Loucy (cell line): ENCODE measurements at regions not wholly inside any gene's neighbourhood (a gene's known extent, or its start where the extent isn't known, plus 50 kb on each side); places are given as distances from the start of the nearest gene placed in this dataset.

ENCODE experiments used
- H2AFZ ChIP-seq: fragments of 200-600 bp; sonication (generic); 2 replicates; pipeline ENCODE4 v1.6.0; 2016; ENCODE audit warnings: antibody characterized with exemption, mild to moderate bottlenecking, low read length, moderate library complexity
- H3F3A ChIP-seq: fragments of 200-600 bp; 2 replicates; pipeline ENCODE4 v1.6.0; 2016; ENCODE audit warnings: antibody characterized with exemption, low read depth, mild to moderate bottlenecking
- H3K27me3 ChIP-seq: fragments of 200-600 bp; sonication (generic); 2 replicates; pipeline ENCODE4 v1.6.1; 2014; ENCODE audit warnings: low read length, mild to moderate bottlenecking; ENCODE audit not compliant: insufficient read depth, poor library complexity, severe bottlenecking
- H3K36me3 ChIP-seq: fragments of 200-600 bp; sonication (generic); 2 replicates; pipeline ENCODE4 v1.6.1; 2016; ENCODE audit warnings: low read length; ENCODE audit not compliant: insufficient read depth
- H3K4me1 ChIP-seq: fragments of 200-600 bp; sonication (generic); 2 replicates; pipeline ENCODE4 v1.5.1; 2014; ENCODE audit warnings: low read length, mild to moderate bottlenecking; ENCODE audit not compliant: insufficient read depth, poor library complexity, severe bottlenecking
- H3K4me2 ChIP-seq: fragments of 200-600 bp; sonication (generic); 2 replicates; pipeline ENCODE4 v1.6.0; 2014; ENCODE audit warnings: antibody characterized with exemption, low read length, low read depth, mild to moderate bottlenecking; ENCODE audit not compliant: poor library complexity, severe bottlenecking
- H3K4me3 ChIP-seq: fragments of 200-600 bp; sonication (generic); 2 replicates; pipeline ENCODE4 v1.5.1; 2014; ENCODE audit warnings: low read length, mild to moderate bottlenecking, mixed read lengths; ENCODE audit not compliant: poor library complexity, severe bottlenecking
- H3K79me2 ChIP-seq: fragments of 200-600 bp; sonication (generic); 2 replicates; pipeline ENCODE4 v1.6.1; 2014; ENCODE audit warnings: low read length; ENCODE audit not compliant: insufficient read depth
- H3K9ac ChIP-seq: fragments of 200-600 bp; sonication (generic); 2 replicates; pipeline ENCODE4 v1.6.0; 2014; ENCODE audit warnings: mild to moderate bottlenecking, low read depth, low read length, moderate library complexity; ENCODE audit not compliant: poor library complexity, severe bottlenecking
- H3K9me2 ChIP-seq: fragments of 200-600 bp; sonication (generic); replicated peaks from 2 replicates; pipeline ENCODE4 v1.6.1; 2016; ENCODE audit warnings: low read depth, low read length, mixed read lengths
- H3K9me3 ChIP-seq: fragments of 200-600 bp; sonication (generic); 2 replicates; pipeline ENCODE4 v1.6.1; 2014; ENCODE audit warnings: mild to moderate bottlenecking, antibody characterized with exemption, low read length, low read depth; ENCODE audit not compliant: insufficient read depth
- H4K20me1 ChIP-seq: fragments of 200-600 bp; sonication (generic); 2 replicates; pipeline ENCODE4 v1.6.0; 2014; ENCODE audit warnings: antibody characterized with exemption, low read length, mild to moderate bottlenecking; ENCODE audit not compliant: insufficient read depth, poor library complexity, severe bottlenecking
- EZH2phosphoT487 ChIP-seq: fragments of 200-600 bp; IDR thresholded peaks from 2 replicates; pipeline ENCODE4 v1.6.1; 2018; ENCODE audit warnings: antibody characterized with exemption, mild to moderate bottlenecking, moderate library complexity, borderline replicate concordance
- TF ChIP-seq, protein P1 (sequence below): fragments of 200-600 bp; sonication (generic); conservative IDR thresholded peaks from 2 replicates; pipeline ENCODE4 v1.5.1; 2014; ENCODE audit warnings: mild to moderate bottlenecking, antibody characterized with exemption, low read length

DNA sequence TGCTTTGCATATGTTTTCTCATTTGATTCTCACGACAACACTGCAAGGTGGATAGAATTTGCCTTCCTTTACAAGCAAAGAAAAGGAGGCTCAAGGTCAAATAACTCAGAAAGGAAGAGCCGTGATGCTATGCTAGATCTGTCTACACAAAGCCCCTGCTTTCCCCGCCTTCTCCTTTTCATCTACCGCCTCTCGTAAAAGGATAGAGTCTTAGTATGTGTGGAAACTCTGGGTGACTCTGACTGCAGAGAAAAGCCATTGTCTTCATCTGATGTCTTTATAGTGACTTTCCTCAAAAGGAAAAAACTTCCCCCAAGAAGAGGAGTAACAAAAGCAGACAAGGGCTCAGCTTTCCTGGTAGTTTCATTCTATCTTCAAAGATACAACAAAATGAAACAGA is 292.7 kb downstream of the ACTR3B start:
- Histone ChIP-seq H3K4me2 (no peak overlapping the region), H3K36me3 (no peaks in the 10 kb centered on the region), H3K27me3 (no peaks in the 10 kb centered on the region), H2AFZ (no peak overlapping the region), H4K20me1 (no peaks in the 10 kb centered on the region), H3K9ac (no peak overlapping the region), H3K9me3 (peaks cover 3% of the 10 kb centered on the region; the same call in 1 of the 2 replicates), H3K4me1 (no peaks in the 10 kb centered on the region), H3K79me2 (no peaks in the 10 kb centered on the region), H3K4me3 (no peak overlapping the region), H3K9me2 (no peaks in the 10 kb centered on the region), H3F3A (no peaks in the 10 kb centered on the region)
- no peak for TF ChIP-seq EZH2phosphoT487
- TF ChIP-seq, protein P1, sequence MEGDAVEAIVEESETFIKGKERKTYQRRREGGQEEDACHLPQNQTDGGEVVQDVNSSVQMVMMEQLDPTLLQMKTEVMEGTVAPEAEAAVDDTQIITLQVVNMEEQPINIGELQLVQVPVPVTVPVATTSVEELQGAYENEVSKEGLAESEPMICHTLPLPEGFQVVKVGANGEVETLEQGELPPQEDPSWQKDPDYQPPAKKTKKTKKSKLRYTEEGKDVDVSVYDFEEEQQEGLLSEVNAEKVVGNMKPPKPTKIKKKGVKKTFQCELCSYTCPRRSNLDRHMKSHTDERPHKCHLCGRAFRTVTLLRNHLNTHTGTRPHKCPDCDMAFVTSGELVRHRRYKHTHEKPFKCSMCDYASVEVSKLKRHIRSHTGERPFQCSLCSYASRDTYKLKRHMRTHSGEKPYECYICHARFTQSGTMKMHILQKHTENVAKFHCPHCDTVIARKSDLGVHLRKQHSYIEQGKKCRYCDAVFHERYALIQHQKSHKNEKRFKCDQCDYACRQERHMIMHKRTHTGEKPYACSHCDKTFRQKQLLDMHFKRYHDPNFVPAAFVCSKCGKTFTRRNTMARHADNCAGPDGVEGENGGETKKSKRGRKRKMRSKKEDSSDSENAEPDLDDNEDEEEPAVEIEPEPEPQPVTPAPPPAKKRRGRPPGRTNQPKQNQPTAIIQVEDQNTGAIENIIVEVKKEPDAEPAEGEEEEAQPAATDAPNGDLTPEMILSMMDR = no peak

DNA sequence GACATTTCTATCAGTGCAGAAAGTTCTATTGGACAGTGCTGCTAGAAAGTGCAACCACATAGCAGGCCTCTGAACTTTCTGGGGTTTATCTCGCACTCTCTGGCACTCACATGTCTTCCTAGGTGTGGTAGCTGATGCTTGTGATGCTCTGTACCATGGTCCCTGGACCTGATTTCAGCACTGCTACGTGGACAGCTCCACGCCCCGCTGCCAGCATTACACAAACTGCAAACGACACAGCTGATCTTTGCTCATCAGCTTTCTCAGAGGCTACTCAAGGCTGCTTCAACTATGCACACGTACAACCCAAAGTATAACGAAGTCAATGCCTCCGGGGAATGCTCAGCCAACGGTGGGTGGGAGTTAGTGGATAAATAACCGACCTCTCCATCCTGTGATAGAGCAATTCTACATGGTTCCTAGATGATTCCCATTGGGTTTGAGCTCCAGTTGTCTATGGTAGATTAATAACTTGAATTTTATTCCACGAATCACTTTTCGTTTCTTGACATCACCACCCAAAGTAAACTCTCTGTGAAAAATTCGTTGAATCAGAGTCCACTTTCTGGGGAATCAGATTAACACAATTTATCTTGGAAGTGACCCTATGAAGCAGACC is 302.5 kb downstream of the ACTR3B start:
- H4K20me1 ChIP-seq = no peaks in the 10 kb centered on the region
- no peaks in the 10 kb centered on the region for H3K27me3 ChIP-seq
- no peak for TF ChIP-seq EZH2phosphoT487
- TF ChIP-seq, protein P1 = no peak
- no peaks in the 10 kb centered on the region for H3F3A ChIP-seq
- no peak overlapping the region for H3K4me2 ChIP-seq
- H2AFZ ChIP-seq = no peak overlapping the region
- no peak overlapping the region for H3K9ac ChIP-seq
- H3K36me3 ChIP-seq = no peaks in the 10 kb centered on the region
- H3K79me2 ChIP-seq = no peaks in the 10 kb centered on the region
- no peaks in the 10 kb centered on the region for H3K9me2 ChIP-seq
- H3K4me1 ChIP-seq = no peaks in the 10 kb centered on the region
- no peak overlapping the region for H3K4me3 ChIP-seq
- H3K9me3 ChIP-seq = peaks cover 2% of the 10 kb centered on the region; the same call in 1 of the 2 replicates

DNA sequence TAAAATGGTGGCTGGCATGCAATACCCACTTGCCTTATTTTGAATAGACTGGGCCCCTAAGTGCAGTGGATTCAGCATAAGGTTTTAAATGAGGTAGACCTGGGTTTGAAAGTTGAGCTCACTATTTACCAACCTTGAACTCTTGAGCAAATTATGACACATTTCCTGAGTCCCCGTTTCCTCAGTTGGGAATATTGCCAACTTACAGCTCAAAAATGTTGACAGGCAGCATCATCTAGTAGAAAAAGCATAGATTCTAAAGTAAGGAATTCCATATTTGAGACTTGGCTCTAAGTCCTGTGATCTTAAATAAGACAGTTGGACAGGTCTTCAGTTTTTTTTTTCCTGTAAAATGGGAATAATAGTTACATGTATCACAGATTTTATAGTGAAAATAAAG is 305.5 kb downstream of the ACTR3B start:
- Histone ChIP-seq H3K9me2 (no peaks in the 10 kb centered on the region), H2AFZ (no peak overlapping the region), H3K79me2 (no peaks in the 10 kb centered on the region), H4K20me1 (no peaks in the 10 kb centered on the region), H3K9ac (no peak overlapping the region), H3K9me3 (peaks cover 2% of the 10 kb centered on the region; the same call in 1 of the 2 replicates), H3F3A (no peaks in the 10 kb centered on the region), H3K27me3 (no peaks in the 10 kb centered on the region), H3K36me3 (no peaks in the 10 kb centered on the region), H3K4me2 (no peak overlapping the region), H3K4me3 (no peak overlapping the region), H3K4me1 (no peaks in the 10 kb centered on the region)
- no peak for TF ChIP-seq EZH2phosphoT487
- TF ChIP-seq, protein P1 = no peak
